ENCODE measurements at regions not wholly inside any gene's neighbourhood (a gene's known extent, or its start where the extent isn't known, plus 50 kb on each side); places are given as distances from the start of the nearest gene placed in this dataset.
A peak's percentile ranks its signal among the peaks of the same experiment; 100 is the strongest.

DNA sequence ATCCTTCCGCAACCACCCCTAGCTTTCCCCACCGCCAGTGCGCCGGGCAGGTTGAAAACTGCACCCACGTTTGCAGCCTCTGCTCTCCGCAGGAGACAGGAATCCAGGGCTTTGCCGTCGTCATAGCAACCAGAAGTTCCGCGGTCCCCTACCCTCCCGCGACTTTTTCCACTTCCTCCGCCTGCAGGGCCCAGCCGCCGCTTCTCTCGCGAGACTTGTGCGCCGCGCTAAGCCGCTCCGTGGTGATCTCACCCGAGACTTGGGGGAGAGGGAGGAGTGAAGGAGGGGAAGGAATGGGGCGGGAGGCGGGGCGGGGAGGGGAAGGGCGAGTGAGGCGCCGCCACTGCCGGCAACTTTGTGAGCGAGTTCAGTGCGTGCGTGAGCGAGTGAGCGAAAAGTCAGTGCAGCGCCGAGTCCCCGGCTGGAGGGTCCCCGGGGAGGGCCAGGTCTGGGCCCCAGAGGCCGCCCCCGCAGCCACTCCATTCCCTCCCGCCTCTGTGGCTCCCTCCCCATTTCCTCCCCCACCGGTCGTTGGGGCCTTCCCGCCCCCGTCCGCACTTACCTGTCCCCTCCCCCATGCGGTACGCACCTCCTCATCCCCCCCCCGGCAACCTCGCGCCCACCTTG is 413.0 kb downstream of the PCNX1 start, which contains the start of gene SIPA1L1:
Gene SIPA1L1, plus strand, starts transcription at position 370 of the 627 bp plus-strand sequence.
- peak within 1 kb of the TSS; percentile 54 for H2AFZ ChIP-seq (ENCODE audit: low read length)

DNA sequence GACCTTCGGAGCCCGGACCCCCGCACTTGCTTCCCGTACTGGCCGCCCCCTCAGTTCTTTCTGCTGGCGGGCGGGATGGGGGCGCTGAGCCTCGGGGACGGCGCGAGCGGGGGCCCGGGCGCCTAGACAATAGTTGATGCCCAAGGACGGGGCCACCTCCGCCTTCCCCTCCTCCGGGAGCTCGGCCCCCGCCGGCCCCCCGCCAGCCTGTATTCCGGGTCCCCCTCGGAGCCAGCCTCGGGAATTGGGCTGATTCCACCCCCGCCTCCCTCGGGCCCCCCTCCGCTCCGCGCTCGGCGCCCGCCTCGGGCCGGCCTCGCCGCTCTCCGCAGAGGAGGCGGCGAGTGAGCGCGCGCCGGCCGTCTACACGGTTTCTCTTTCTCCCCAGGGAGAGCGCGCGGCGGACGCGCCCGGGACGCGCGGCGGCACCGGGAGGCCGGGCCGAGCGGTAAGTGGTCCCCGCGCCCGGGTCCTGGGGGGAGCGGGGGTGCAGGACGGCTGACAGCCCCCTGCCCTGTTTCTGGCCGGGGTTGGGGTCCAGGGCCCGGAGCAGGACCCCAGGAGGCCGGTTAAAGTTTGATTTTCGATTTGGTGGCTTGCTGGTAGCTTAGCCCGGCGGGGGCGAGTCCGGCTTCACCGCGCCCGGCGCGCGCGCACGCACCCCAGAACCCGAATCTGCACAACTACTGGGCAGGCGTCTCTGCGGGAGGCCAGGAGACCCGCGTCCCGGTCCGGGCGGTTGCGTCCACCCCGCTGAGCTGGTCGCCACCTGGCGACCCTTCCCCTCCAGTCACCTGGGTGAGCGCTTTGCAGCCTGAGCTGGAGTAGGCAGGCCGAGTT is 413.7 kb downstream of the PCNX1 start:
- Histone ChIP-seq H3K4me2 (ENCODE audit: low read depth, low read length, poor library complexity, severe bottlenecking) (peak overlapping the region; percentile 88), H3K4me1 (ENCODE audit: insufficient read depth, low read length, poor library complexity, severe bottlenecking) (peaks cover 46% of the 10 kb centered on the region)
- TF ChIP-seq EZH2phosphoT487 (IDR thresholded peaks at IDR 0.05; ENCODE audit: borderline replicate concordance) (no peak), CTCF (conservative IDR thresholded peaks at IDR 0.05; ENCODE audit: low read length) (peak; percentile 26; the same call in 1 of the 2 replicates)

More for the DNA sequence above, 413.0 kb downstream of the PCNX1 start, which contains the start of gene SIPA1L1:
- peaks cover 46% of the 10 kb centered on the region for H3K79me2 ChIP-seq (ENCODE audit: insufficient read depth, low read length)
- H3F3A ChIP-seq (ENCODE audit: low read depth) = peaks cover 8% of the 10 kb centered on the region; the same call in 1 of the 2 replicates
- H3K9me2 ChIP-seq (replicated peaks; ENCODE audit: low read depth, low read length) = no peaks in the 10 kb centered on the region
- H3K27me3 ChIP-seq (ENCODE audit: insufficient read depth, low read length, poor library complexity, severe bottlenecking) = no peaks in the 10 kb centered on the region
- H3K9ac ChIP-seq (ENCODE audit: low read depth, low read length, poor library complexity, severe bottlenecking) = peak within 1 kb of the TSS; percentile 89
- peaks cover 33% of the 10 kb centered on the region for H4K20me1 ChIP-seq (ENCODE audit: insufficient read depth, low read length, poor library complexity, severe bottlenecking)
- H3K4me1 ChIP-seq (ENCODE audit: insufficient read depth, low read length, poor library complexity, severe bottlenecking) = peaks cover 38% of the 10 kb centered on the region
- H3K4me3 ChIP-seq (ENCODE audit: low read length, poor library complexity, severe bottlenecking) = peak within 1 kb of the TSS; percentile 87
- no peak for TF ChIP-seq CTCF (conservative IDR thresholded peaks at IDR 0.05; ENCODE audit: low read length)
- TF ChIP-seq EZH2phosphoT487 (IDR thresholded peaks at IDR 0.05; ENCODE audit: borderline replicate concordance) = no peak
- H3K9me3 ChIP-seq (ENCODE audit: insufficient read depth, low read depth, low read length) = no peaks in the 10 kb centered on the region
- no peaks in the 10 kb centered on the region for H3K36me3 ChIP-seq (ENCODE audit: insufficient read depth, low read length)
- peak within 1 kb of the TSS; percentile 88 for H3K4me2 ChIP-seq (ENCODE audit: low read depth, low read length, poor library complexity, severe bottlenecking)

GRCh38 chr14:71321574-71322315 is 414.5 kb downstream of the PCNX1 start:
- peaks cover 44% of the 10 kb centered on the region for H4K20me1 ChIP-seq (ENCODE audit: insufficient read depth, low read length, poor library complexity, severe bottlenecking)
- no peaks in the 10 kb centered on the region for H3K9me3 ChIP-seq (ENCODE audit: insufficient read depth, low read depth, low read length)
- no peak overlapping the region for H2AFZ ChIP-seq (ENCODE audit: low read length)
- no peaks in the 10 kb centered on the region for H3K27me3 ChIP-seq (ENCODE audit: insufficient read depth, low read length, poor library complexity, severe bottlenecking)
- no peaks in the 10 kb centered on the region for H3K36me3 ChIP-seq (ENCODE audit: insufficient read depth, low read length)
- peak overlapping the region; percentile 89 for H3K9ac ChIP-seq (ENCODE audit: low read depth, low read length, poor library complexity, severe bottlenecking)
- peaks cover 60% of the 10 kb centered on the region for H3K79me2 ChIP-seq (ENCODE audit: insufficient read depth, low read length)
- no peaks in the 10 kb centered on the region for H3K9me2 ChIP-seq (replicated peaks; ENCODE audit: low read depth, low read length)
- H3F3A ChIP-seq (ENCODE audit: low read depth) = peaks cover 9% of the 10 kb centered on the region; the same call in 1 of the 2 replicates
- peak overlapping the region; percentile 87 for H3K4me3 ChIP-seq (ENCODE audit: low read length, poor library complexity, severe bottlenecking)
- peak overlapping the region; percentile 88 for H3K4me2 ChIP-seq (ENCODE audit: low read depth, low read length, poor library complexity, severe bottlenecking)
- H3K4me1 ChIP-seq (ENCODE audit: insufficient read depth, low read length, poor library complexity, severe bottlenecking) = peaks cover 46% of the 10 kb centered on the region
- no peak for TF ChIP-seq CTCF (conservative IDR thresholded peaks at IDR 0.05; ENCODE audit: low read length)
- no peak for TF ChIP-seq EZH2phosphoT487 (IDR thresholded peaks at IDR 0.05; ENCODE audit: borderline replicate concordance)

More for the DNA sequence above, 413.7 kb downstream of the PCNX1 start:
- Histone ChIP-seq H2AFZ (ENCODE audit: low read length) (peak overlapping the region; percentile 54), H3F3A (ENCODE audit: low read depth) (peaks cover 9% of the 10 kb centered on the region; the same call in 1 of the 2 replicates), H4K20me1 (ENCODE audit: insufficient read depth, low read length, poor library complexity, severe bottlenecking) (peaks cover 40% of the 10 kb centered on the region), H3K36me3 (ENCODE audit: insufficient read depth, low read length) (no peaks in the 10 kb centered on the region), H3K27me3 (ENCODE audit: insufficient read depth, low read length, poor library complexity, severe bottlenecking) (no peaks in the 10 kb centered on the region), H3K9ac (ENCODE audit: low read depth, low read length, poor library complexity, severe bottlenecking) (peak overlapping the region; percentile 89), H3K9me2 (replicated peaks; ENCODE audit: low read depth, low read length) (no peaks in the 10 kb centered on the region), H3K9me3 (ENCODE audit: insufficient read depth, low read depth, low read length) (no peaks in the 10 kb centered on the region), H3K79me2 (ENCODE audit: insufficient read depth, low read length) (peaks cover 53% of the 10 kb centered on the region), H3K4me3 (ENCODE audit: low read length, poor library complexity, severe bottlenecking) (peak overlapping the region; percentile 87)

Data from Loucy (cell line).